ENCODE measurements at regions not wholly inside any gene's neighbourhood (a gene's known extent, or its start where the extent isn't known, plus 50 kb on each side); places are given as distances from the start of the nearest gene placed in this dataset.

DNA sequence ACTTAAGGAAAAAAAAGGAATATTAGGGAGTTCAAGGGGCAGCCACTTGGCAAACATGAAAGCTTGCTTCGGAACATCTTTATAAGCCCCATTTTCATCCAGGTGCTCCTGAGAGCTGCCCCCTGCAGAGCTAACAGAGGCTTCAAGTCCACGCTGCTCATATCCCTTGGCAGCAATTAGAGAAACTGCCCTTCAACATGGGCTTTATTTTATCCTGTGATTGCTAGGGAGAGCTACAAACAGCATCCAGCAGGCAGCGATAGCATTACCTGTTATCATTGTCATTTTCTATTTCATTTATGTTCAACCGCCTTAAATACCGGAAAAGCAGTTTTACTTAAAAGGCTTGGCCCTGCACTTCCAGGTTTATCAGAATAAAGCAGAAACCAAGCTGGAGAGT lies 68.4 kb upstream of the MCTP2 start:
- H3K27me3 ChIP-seq (ENCODE audit: insufficient read depth, low read depth, severe bottlenecking): peaks cover 59% of the 10 kb centered on the region
- H3K9me3 ChIP-seq (ENCODE audit: severe bottlenecking): no peaks in the 10 kb centered on the region
- no peak for DNase-seq
- no peak overlapping the region for H3K27ac ChIP-seq
- H3K36me3 ChIP-seq: no peaks in the 10 kb centered on the region
- TF ChIP-seq, protein P1, sequence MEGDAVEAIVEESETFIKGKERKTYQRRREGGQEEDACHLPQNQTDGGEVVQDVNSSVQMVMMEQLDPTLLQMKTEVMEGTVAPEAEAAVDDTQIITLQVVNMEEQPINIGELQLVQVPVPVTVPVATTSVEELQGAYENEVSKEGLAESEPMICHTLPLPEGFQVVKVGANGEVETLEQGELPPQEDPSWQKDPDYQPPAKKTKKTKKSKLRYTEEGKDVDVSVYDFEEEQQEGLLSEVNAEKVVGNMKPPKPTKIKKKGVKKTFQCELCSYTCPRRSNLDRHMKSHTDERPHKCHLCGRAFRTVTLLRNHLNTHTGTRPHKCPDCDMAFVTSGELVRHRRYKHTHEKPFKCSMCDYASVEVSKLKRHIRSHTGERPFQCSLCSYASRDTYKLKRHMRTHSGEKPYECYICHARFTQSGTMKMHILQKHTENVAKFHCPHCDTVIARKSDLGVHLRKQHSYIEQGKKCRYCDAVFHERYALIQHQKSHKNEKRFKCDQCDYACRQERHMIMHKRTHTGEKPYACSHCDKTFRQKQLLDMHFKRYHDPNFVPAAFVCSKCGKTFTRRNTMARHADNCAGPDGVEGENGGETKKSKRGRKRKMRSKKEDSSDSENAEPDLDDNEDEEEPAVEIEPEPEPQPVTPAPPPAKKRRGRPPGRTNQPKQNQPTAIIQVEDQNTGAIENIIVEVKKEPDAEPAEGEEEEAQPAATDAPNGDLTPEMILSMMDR (IDR thresholded peaks at IDR 0.05; ENCODE audit: low read depth, low read length): no peak
- no peak overlapping the region for H3K4me3 ChIP-seq (ENCODE audit: low read depth, low read length)

DNA sequence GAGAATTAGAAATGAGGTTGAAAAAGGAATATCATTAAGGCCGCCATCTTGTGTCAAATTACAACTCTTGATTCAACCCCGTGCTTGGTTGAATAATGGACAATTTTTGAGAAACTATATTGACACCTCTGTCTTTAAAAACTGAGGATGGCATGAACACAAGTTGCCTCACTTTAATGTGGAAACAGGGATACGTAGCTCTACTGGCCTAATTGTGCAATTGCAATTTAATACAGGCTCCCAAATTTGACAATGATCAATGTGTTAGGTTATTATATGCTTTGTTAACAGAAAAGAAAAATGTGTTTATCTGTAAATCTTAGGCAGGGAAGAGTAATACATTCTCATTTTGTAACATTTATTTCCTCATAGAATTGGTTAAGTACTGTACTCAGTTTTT lies 77.1 kb upstream of the MCTP2 start:
- peaks cover 46% of the 10 kb centered on the region for H3K27me3 ChIP-seq (ENCODE audit: insufficient read depth, low read depth, severe bottlenecking)
- H3K36me3 ChIP-seq: no peaks in the 10 kb centered on the region
- no peak for DNase-seq
- no peaks in the 10 kb centered on the region for H3K9me3 ChIP-seq (ENCODE audit: severe bottlenecking)
- no peak overlapping the region for H3K4me3 ChIP-seq (ENCODE audit: low read depth, low read length)
- TF ChIP-seq, protein P1 (IDR thresholded peaks at IDR 0.05; ENCODE audit: low read depth, low read length): no peak
- no peak overlapping the region for H3K27ac ChIP-seq

DNA sequence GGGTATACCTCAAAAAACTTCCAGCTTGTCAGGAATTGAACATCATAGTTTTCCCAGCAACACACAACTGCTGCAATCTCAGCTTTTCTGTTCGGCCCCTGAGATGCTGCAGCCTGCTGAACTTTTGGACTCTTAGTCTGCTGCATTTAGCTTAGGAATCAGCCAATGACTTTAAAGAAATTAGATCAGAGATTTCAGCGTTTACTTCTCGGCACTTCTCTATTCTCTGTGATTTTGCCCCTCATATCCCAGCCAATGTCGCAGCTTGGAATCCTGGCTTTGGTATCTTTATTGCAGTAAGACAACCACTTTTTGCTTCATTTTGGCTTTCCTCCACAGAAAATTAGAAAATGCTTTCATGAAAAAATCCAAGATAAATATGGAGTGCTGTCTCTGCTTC lies 86.3 kb upstream of the MCTP2 start:
- Histone ChIP-seq H3K27me3 (ENCODE audit: insufficient read depth, low read depth, severe bottlenecking) (peaks cover 39% of the 10 kb centered on the region), H3K36me3 (no peaks in the 10 kb centered on the region), H3K9me3 (ENCODE audit: severe bottlenecking) (no peaks in the 10 kb centered on the region), H3K4me3 (ENCODE audit: low read depth, low read length) (no peak overlapping the region), H3K27ac (no peak overlapping the region)
- TF ChIP-seq, protein P1 (IDR thresholded peaks at IDR 0.05; ENCODE audit: low read depth, low read length): no peak
- DNase-seq: no peak

DNA sequence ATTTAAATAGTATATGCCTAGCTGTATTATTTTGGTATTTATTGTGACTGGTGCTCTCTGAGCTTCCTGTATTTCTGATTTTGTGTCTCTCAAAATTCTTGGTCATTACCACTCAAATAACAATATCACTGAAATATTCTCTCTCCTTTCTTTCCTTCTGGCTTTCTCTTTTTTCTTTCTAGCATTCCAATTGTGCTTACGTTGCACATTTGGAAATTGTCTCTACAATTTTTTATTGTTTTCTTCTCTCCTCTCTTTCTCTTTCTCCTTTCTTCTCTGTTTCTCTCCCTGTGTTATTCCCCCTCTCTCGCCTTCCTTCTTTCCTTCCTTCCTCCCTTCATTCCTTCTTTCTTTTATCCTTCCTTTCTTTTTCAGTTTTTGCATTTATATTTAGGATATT lies 89.6 kb upstream of the MCTP2 start:
- no peaks in the 10 kb centered on the region for H3K36me3 ChIP-seq
- H3K27ac ChIP-seq: no peak overlapping the region
- peaks cover 57% of the 10 kb centered on the region for H3K27me3 ChIP-seq (ENCODE audit: insufficient read depth, low read depth, severe bottlenecking)
- no peak overlapping the region for H3K4me3 ChIP-seq (ENCODE audit: low read depth, low read length)
- TF ChIP-seq, protein P1 (IDR thresholded peaks at IDR 0.05; ENCODE audit: low read depth, low read length): no peak
- no peak for DNase-seq
- H3K9me3 ChIP-seq (ENCODE audit: severe bottlenecking): no peaks in the 10 kb centered on the region

DNA sequence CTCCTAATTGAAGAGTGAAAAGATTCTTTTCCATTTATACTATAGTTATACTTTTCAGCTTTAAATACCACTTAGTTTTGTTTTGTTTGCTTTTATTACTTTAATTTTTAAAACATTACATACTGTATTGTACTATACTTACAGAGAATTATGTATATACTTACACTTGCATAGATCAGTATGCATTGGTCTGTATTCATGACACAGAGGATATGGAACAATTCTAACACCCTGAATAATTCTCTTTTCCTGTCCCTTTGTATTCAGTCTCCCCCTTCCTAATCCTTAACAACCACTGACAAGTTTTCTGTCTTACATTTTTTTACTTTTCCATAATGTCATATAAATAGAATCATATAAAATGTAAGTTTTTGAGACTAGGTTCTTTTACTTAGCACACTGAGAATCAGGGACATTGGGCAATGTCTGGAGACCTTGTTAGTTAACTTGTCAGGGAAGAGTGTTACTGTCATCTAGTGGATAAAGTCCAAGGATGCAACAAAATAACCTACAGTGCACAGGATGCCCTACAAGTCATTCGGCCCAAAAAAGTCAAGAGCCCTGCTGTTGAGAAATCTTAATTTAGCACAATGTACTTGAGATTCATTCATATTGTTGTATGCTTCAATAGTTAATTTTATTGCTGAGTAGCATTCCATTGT lies 95.7 kb upstream of the MCTP2 start:
- Histone ChIP-seq H3K4me3 (ENCODE audit: low read depth, low read length) (no peak overlapping the region), H3K27me3 (ENCODE audit: insufficient read depth, low read depth, severe bottlenecking) (peaks cover 56% of the 10 kb centered on the region), H3K36me3 (no peaks in the 10 kb centered on the region), H3K9me3 (ENCODE audit: severe bottlenecking) (no peaks in the 10 kb centered on the region), H3K27ac (no peak overlapping the region)
- DNase-seq: no peak
- TF ChIP-seq, protein P1 (IDR thresholded peaks at IDR 0.05; ENCODE audit: low read depth, low read length): no peak

DNA sequence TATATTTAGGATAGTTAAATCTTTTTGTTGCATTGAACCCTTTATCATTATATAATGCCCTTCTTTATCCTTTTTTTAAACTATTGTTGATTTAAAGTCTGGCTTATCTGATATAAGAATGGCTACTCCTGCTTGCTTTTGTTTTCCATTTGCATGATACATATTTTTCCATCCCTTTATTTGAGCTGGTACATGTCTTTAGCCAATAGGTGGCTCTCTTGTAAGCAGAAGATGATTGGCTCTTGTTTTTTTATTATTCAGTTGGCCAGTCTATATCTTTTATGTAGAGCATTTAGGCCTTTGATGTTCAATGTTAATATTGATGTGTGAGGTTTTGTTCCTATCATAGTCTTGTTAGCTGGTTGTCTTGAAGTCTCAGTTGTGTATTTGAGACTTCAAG lies 99.5 kb upstream of the MCTP2 start:
- Histone ChIP-seq H3K27me3 (ENCODE audit: insufficient read depth, low read depth, severe bottlenecking) (peaks cover 57% of the 10 kb centered on the region), H3K27ac (no peak overlapping the region), H3K4me3 (ENCODE audit: low read depth, low read length) (no peak overlapping the region), H3K36me3 (no peaks in the 10 kb centered on the region), H3K9me3 (ENCODE audit: severe bottlenecking) (no peaks in the 10 kb centered on the region)
- TF ChIP-seq, protein P1 (IDR thresholded peaks at IDR 0.05; ENCODE audit: low read depth, low read length): no peak
- no peak for DNase-seq
